ENCODE measurements at regions not wholly inside any gene's neighbourhood (a gene's known extent, or its start where the extent isn't known, plus 50 kb on each side); places are given as distances from the start of the nearest gene placed in this dataset.
"Not testable (repeated sequence)": the region's sequence is repeated elsewhere in the genome, so short reads cannot be mapped to it uniquely, and the experiment has no call there.

- TF ChIP-seq TCF7L2 (IDR thresholded peaks at IDR 0.05; ENCODE audit: low read depth, low read length); CTCF (IDR thresholded peaks at IDR 0.05); SIN3A (IDR thresholded peaks at IDR 0.05; ENCODE audit: borderline replicate concordance, insufficient read depth, low read depth, low read length); POLR2AphosphoS5 (IDR thresholded peaks at IDR 0.05; ENCODE audit: low read depth, low read length): not testable (repeated sequence)
- TF ChIP-seq, protein P1, sequence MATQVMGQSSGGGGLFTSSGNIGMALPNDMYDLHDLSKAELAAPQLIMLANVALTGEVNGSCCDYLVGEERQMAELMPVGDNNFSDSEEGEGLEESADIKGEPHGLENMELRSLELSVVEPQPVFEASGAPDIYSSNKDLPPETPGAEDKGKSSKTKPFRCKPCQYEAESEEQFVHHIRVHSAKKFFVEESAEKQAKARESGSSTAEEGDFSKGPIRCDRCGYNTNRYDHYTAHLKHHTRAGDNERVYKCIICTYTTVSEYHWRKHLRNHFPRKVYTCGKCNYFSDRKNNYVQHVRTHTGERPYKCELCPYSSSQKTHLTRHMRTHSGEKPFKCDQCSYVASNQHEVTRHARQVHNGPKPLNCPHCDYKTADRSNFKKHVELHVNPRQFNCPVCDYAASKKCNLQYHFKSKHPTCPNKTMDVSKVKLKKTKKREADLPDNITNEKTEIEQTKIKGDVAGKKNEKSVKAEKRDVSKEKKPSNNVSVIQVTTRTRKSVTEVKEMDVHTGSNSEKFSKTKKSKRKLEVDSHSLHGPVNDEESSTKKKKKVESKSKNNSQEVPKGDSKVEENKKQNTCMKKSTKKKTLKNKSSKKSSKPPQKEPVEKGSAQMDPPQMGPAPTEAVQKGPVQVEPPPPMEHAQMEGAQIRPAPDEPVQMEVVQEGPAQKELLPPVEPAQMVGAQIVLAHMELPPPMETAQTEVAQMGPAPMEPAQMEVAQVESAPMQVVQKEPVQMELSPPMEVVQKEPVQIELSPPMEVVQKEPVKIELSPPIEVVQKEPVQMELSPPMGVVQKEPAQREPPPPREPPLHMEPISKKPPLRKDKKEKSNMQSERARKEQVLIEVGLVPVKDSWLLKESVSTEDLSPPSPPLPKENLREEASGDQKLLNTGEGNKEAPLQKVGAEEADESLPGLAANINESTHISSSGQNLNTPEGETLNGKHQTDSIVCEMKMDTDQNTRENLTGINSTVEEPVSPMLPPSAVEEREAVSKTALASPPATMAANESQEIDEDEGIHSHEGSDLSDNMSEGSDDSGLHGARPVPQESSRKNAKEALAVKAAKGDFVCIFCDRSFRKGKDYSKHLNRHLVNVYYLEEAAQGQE (IDR thresholded peaks at IDR 0.05; ENCODE audit: insufficient read depth in 1 of 2, low read depth in 2 of 2, low read length in 1 of 2): not testable (repeated sequence)
Observed at GRCh38 chr2:111517721-111518053, 366.3 kb downstream of the ANAPC1 start.
